NCI-H2107 treated with DMSO at 0.1 percent for 48 hours (cell line): ENCODE measurements at regions not wholly inside any gene's neighbourhood (a gene's known extent, or its start where the extent isn't known, plus 50 kb on each side); places are given as distances from the start of the nearest gene placed in this dataset.

Source experiments
- DNase-seq: peaks from one replicate; lab custom pipeline; 2025; ENCODE audit not compliant: unreplicated experiment; lab: John Stamatoyannopoulos, UW

GRCh38 chr13:74622284-74622683 lies 488.1 kb upstream of the KLF12 start:
- no peak for DNase-seq

DNA sequence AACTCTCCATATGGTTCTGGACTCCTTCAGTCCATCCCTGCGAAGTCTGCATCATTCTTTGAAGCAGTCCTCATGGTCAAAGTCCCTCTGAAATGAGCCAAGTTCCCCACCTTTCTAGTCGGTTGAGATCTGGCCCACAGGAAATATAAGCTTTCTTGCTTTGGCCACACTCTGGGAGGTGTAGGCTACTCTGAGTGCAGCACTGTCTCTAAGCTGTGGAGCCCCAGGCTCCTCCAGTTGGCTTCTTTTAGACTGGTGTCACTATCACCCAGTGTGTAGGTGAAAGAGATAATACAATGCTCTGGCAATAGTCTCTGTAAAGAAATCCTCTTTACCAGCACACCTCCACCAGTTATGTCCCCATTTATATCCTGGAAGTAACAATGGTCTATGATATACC lies 486.5 kb upstream of the KLF12 start:
- no peak for DNase-seq

DNA sequence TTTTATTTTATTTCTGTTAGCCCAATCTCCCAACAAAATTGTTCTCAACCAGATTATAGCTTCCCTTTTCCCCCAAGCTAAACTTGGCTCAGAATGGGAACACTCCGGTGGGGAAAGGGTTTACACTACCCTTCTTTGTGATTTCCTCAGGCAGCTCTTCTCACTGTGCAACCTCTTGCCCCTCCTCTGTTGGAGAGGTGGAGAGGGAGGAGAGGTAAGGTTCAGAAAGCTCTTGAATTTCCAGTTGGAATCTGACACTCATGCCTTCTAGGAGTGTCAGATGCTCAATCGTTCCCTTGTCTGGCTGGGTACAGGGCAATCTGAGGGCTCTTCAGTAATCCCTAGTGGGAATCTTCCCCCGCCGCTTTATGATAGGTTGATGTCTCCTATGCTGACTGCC lies 486.1 kb upstream of the KLF12 start:
- DNase-seq, result no peak

DNA sequence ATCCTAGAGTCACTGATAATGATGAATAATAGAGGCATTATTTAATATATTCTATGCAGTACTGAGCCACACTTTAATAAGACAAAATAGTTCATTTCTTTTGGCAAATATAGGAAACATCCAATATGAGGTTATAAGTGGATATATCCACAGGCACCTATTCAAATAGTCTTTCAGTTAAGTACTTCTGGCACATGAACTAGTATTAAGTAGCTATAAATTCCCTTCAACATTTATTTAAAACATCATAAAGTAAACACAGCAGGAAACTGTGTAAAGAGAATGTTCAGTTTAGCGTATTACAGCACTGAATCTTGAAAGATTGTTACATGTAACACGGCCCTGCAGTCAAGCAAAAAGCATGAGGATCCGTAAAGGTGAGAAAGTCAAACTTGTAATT lies 463.3 kb upstream of the KLF12 start:
- no peak for DNase-seq

DNA sequence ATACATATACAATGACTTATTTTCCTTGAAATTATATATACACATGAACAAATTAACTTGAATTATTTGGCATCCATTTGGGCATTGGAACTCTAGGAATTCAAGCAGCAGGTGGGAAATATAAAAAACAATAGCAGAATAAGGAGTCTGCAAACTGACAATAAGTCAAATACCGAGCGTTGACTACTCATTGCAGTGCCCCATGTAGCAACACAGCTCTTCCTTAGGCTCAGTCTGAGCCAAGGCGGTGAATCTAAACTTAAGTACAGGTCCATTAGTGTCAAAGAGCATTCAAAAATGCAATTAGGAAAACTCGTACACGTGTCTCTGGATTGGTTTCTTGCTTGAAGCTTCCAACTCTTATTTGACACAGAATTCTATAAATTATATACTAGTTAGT lies 462.5 kb upstream of the KLF12 start:
- DNase-seq, result no peak

- no peak for DNase-seq
These were observed 459.5 kb upstream of the KLF12 start for GRCh38 chr13:74593688-74594087.

- DNase-seq, result no peak
These were observed 452.6 kb upstream of the KLF12 start for GRCh38 chr13:74586847-74587246.

- no peak for DNase-seq
These were observed 442.2 kb upstream of the KLF12 start for GRCh38 chr13:74576420-74576819.

DNA sequence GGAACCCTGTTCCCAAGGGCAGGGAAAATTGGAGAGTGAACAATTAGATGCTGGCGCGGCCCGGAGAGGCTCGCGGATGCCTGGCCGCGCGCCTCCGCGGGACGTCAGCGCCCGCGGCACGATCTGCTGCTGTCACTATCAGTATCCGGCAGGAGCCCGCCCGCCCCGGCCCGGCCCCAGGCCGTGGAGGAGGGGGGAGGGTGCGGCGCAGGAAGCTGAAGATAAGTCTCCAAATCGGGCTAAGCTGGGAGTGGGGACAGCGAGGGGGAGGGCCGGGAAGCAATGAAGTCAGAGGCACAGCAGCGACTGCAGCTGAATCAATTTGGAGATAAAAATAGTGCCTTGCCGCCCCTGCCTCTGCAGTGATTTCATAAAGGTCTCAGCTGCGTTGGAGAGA lies 441.5 kb upstream of the KLF12 start:
- DNase-seq, result no peak

GRCh38 chr13:74574964-74575728 lies 440.9 kb upstream of the KLF12 start:
- DNase-seq, result no peak

DNA sequence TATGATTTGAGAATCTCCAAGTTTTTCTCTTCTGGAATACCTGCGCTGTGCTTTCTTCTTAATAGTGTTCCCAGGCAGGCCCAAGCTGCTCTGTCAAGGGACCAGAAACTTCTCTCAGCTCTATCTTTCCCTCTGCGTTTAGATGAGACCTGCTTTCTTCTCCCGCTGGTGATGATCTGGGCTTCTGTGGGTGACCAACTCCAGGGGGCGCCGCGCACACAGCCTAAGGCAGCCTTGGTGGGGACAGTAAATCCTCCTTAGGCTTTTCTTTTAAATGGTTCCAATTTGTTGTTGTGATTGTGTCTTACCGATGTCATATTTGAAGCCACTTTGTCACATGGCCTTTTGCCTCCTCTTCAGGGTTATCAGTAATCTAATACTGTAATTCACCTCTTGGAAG lies 439.4 kb upstream of the KLF12 start:
- no peak for DNase-seq

DNA sequence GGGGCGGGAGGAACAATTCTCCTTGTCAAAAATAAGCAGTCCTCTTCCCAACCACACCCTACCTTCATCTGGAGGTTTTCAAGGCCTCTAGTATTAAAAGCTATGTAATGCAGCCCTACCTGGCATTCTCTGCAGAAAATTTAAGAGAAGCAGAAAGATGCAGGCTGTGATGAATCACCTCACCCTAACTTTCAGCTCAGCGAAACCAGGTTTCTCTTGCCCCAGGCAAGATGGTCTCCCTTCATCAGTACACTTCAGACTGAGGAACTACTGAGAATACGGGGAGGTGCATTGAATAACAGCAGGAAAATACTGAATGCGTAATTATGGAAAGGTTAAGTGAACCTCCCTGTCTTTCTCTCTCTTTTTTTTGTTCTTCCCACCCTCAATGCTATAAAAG lies 437.6 kb upstream of the KLF12 start:
- no peak for DNase-seq

- no peak for DNase-seq
These were observed 436.6 kb upstream of the KLF12 start for GRCh38 chr13:74570834-74571233.

GRCh38 chr13:74570046-74570445 lies 435.8 kb upstream of the KLF12 start:
- DNase-seq, result no peak

GRCh38 chr13:74569251-74569650 lies 435.0 kb upstream of the KLF12 start:
- DNase-seq, result no peak

DNA sequence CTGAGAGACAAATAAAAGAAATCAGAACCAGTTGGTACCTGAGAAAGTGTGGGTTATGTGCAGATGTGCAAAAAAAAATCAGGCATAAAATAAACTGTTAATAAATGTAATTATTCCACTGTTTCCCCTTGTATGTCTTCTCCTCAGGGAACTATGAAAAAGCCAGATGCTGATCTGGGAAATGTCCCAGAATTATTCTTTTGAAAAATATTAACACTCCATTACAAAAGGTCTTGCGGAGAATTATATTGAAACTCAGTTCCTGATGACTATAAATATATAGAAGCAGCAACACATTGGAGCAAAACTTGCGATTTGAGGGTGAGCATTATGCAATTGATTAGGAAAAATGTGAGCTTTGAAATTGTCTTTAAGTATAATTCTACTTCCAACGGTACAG lies 433.3 kb upstream of the KLF12 start:
- no peak for DNase-seq

GRCh38 chr13:74562381-74562780 lies 428.2 kb upstream of the KLF12 start:
- no peak for DNase-seq

- DNase-seq, result no peak
These were observed 427.0 kb upstream of the KLF12 start for GRCh38 chr13:74561155-74561554.

DNA sequence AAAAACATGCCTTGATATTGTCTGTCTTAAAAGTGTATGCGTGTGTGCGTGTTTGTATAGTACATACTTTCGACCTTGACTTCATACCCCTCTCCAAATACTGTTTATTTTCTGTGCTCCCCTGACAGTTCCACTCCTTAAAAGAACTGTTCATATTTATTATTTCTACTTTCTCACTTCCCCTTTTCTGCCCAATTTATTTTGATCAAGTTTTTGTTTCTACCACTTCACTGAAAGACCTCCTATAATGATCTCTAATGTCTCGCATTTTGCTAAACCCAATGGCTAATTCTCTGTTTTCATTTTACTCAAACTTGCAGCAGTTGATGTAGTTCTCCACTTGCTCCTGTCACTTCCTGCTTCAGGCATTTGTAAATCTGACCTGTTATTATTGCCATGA lies 426.1 kb upstream of the KLF12 start:
- no peak for DNase-seq

DNA sequence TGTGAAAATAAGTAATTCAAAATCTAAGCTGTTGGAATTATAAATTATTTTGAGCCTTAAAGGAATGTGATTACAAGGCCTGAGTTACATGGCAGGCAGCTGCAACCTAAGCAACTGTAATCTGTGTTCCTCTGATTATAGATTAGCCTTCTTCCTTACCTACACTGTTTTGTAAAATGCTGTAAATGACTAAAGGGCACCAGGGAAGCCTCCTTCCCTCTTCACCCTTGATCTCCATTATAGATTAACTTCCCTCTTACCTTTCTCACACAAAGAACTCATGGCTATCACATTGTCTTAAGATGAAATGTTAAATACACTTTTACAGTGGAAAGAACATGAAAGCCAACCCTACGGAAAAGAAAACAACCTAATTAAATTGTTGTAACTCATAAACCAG lies 423.7 kb upstream of the KLF12 start:
- DNase-seq, result no peak

GRCh38 chr13:74555651-74556420 lies 421.6 kb upstream of the KLF12 start:
- no peak for DNase-seq

DNA sequence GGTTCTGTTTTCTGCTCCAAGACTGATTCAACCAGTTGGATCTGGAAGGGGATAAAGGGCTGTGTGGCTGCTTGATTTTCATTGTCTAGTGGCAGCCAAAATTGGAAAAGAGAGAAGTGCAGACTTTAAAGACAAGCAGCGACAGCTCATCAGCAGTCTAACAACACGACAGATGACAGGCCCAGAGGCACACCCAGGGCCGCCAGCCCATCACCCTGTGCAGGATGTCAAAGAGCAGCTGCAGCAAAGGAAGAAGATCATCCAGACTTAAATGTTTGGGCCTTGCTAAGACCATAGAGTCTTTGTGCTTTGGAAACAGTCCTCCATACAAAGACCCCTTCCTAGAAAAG lies 421.0 kb upstream of the KLF12 start:
- DNase-seq, result no peak
